Motor neuron (in vitro differentiated cells): ENCODE measurements at regions not wholly inside any gene's neighbourhood (a gene's known extent, or its start where the extent isn't known, plus 50 kb on each side); places are given as distances from the start of the nearest gene placed in this dataset.

ENCODE experiments used
- ATAC-seq, 8 experiments: fragments of 200-7000 bp; cut with Tn5 transposase; replicated peaks in 6 of 8; 2 replicates each; pipeline ENCODE4 v1.8.0; 2021; ENCODE audit warnings: mild to moderate bottlenecking in 8 of 8, moderate library complexity in 8 of 8
- H3K27ac ChIP-seq, 2 donors: fragments of 250-450 bp; sonication (Bioruptor Pico); 2 replicates each; pipeline ENCODE4 v1.9.0; 2021; ENCODE audit warnings: antibody characterized with exemption in 2 of 2, mild to moderate bottlenecking in 2 of 2, moderate library complexity in 1 of 2
- H3K4me1 ChIP-seq, 2 donors: fragments of 250-450 bp; sonication (Bioruptor Pico); replicated peaks in 1 of 2; 2 replicates each; pipeline ENCODE4 v1.6.1; 2021; ENCODE audit warnings: antibody characterized with exemption in 2 of 2, mild to moderate bottlenecking in 2 of 2, moderate library complexity in 1 of 2
- H3K4me3 ChIP-seq, 5 donors: fragments of 250-450 bp; sonication (Bioruptor Pico); 2 replicates each; pipeline ENCODE4 v1.9.0; 2021; ENCODE audit warnings: antibody characterized with exemption in 5 of 5, mild to moderate bottlenecking in 5 of 5, moderate library complexity in 4 of 5
- WGBS, 10 experiments: fragments of 450-650 bp; shearing (Covaris generic); methylation state at CpG; one replicate each; pipeline ENCODE4 v1.0.0; 2022; 5-methylcytosine and 5-hydroxymethylcytosine counted together
- in situ Hi-C, 9 experiments: fragments of 400-800 bp; cut with MboI; loops; one replicate each; pipeline ENCODE4 v1.15.0; 2021; ENCODE audit warnings: low sequenced_read_pairs in 9 of 9, low pct_unique_long_range_greater_than_20kb in 2 of 9; ENCODE audit not compliant: unreplicated experiment in 9 of 9

- Histone ChIP-seq H3K4me3 (no peak overlapping the region), H3K4me1 (peaks cover 0 to 2% of the 10 kb centered on the region in 2 donors), H3K27ac (no peak overlapping the region)
- ATAC-seq = peak in 1 of 8 experiments; percentile 31
- WGBS, 10 experiments = 0 to 100% (median 79%) methylated on average over 1 to 3 of the region's 3 CpGs; no CpG with 5 or more reads in 1 of the 10 experiments
- in situ Hi-C loops = no loop called here
These were observed 1541.8 kb downstream of the EFNB2 start for GRCh38 chr13:104993708-104994107.

GRCh38 chr13:104987621-104988020 is 1547.8 kb downstream of the EFNB2 start:
- Histone ChIP-seq H3K27ac (no peak overlapping the region), H3K4me1 (no peaks in the 10 kb centered on the region), H3K4me3 (no peak overlapping the region)
- in situ Hi-C loops = no loop called here
- 36 to 100% (median 91%) methylated on average over 2 to 5 of the region's 5 CpGs for WGBS, 10 experiments
- no peak for ATAC-seq

- peak in 1 of 8 experiments; percentile 37 for ATAC-seq
- in situ Hi-C loops = no loop called here
- Histone ChIP-seq H3K27ac (no peak overlapping the region), H3K4me3 (no peak overlapping the region), H3K4me1 (no peaks in the 10 kb centered on the region)
- WGBS, 10 experiments = 0 to 100% (median 50%) methylated on average over 1 to 2 of the region's 2 CpGs
These were observed 1551.1 kb downstream of the EFNB2 start for GRCh38 chr13:104984296-104984818.

GRCh38 chr13:104983601-104984000 is 1551.9 kb downstream of the EFNB2 start:
- Histone ChIP-seq H3K4me1 (no peaks in the 10 kb centered on the region), H3K4me3 (no peak overlapping the region), H3K27ac (no peak overlapping the region)
- in situ Hi-C loops = no loop called here
- 44 to 100% (median 100%) methylated on average over 1 of the region's 1 CpG; no CpG with 5 or more reads in 5 of the 10 experiments for WGBS, 10 experiments
- ATAC-seq = peak in 1 of 8 experiments; percentile 65

DNA sequence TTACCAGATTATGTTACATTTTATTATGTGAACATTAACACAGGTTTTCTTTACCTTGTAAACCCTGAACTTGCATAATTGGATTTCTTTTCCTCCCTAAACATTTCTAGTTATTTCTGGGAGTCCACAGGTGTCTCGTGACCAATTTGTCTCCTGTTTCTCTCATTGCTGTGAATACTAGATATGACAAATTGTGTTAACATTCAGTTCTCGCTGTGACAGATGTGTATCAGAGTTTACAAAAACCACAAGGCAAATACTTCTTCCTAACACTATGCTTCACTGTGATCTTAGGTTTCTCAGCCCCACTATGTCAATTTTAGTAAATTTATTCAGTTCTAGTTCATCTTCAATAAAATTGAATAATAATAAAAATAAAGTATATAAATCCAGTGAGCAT is 1554.9 kb downstream of the EFNB2 start:
- in situ Hi-C loops = no loop called here
- no peak overlapping the region for H3K4me3 ChIP-seq
- no peak overlapping the region for H3K27ac ChIP-seq
- WGBS, 10 experiments = 0 to 100% (median 81%) methylated on average over 1 to 2 of the region's 2 CpGs; no CpG with 5 or more reads in 1 of the 10 experiments
- no peaks in the 10 kb centered on the region for H3K4me1 ChIP-seq
- no peak for ATAC-seq

GRCh38 chr13:104979281-104980030 is 1556.0 kb downstream of the EFNB2 start:
- ATAC-seq = no peak
- H3K4me3 ChIP-seq = no peak overlapping the region
- in situ Hi-C loops = no loop called here
- 7 to 100% (median 87%) methylated on average over 2 to 4 of the region's 4 CpGs for whole genome bisulfite sequencing, 10 experiments
- no peak overlapping the region for H3K27ac ChIP-seq
- H3K4me1 ChIP-seq = no peaks in the 10 kb centered on the region

- in situ Hi-C loops = no loop called here
- H3K4me3 ChIP-seq = no peak overlapping the region
- H3K27ac ChIP-seq = no peak overlapping the region
- 0 to 100% (median 57%) methylated on average over 1 to 2 of the region's 2 CpGs; no CpG with 5 or more reads in 1 of the 10 experiments for WGBS, 10 experiments
- H3K4me1 ChIP-seq = no peaks in the 10 kb centered on the region
- no peak for ATAC-seq
These were observed 1558.5 kb downstream of the EFNB2 start for GRCh38 chr13:104976986-104977385.

GRCh38 chr13:104975272-104975671 is 1560.2 kb downstream of the EFNB2 start:
- 24 to 100% (median 50%) methylated on average over 2 to 4 of the region's 4 CpGs; no CpG with 5 or more reads in 1 of the 10 experiments for WGBS, 10 experiments
- Histone ChIP-seq H3K4me1 (no peaks in the 10 kb centered on the region), H3K4me3 (no peak overlapping the region), H3K27ac (no peak overlapping the region)
- in situ Hi-C loops = no loop called here
- no peak for ATAC-seq

- in situ Hi-C loops = no loop called here
- 32 to 95% (median 74%) methylated on average over 1 to 3 of the region's 3 CpGs for WGBS, 10 experiments
- ATAC-seq = no peak
- H3K27ac ChIP-seq = no peak overlapping the region
- no peak overlapping the region for H3K4me3 ChIP-seq
- H3K4me1 ChIP-seq = no peaks in the 10 kb centered on the region
These were observed 1566.6 kb downstream of the EFNB2 start for GRCh38 chr13:104968876-104969275.

GRCh38 chr13:104967836-104968630 is 1567.4 kb downstream of the EFNB2 start:
- Histone ChIP-seq H3K27ac (no peak overlapping the region), H3K4me3 (no peak overlapping the region), H3K4me1 (no peaks in the 10 kb centered on the region)
- in situ Hi-C loops = no loop called here
- 8 to 100% (median 84%) methylated on average over 1 to 9 of the region's 9 CpGs for WGBS, 10 experiments
- ATAC-seq = no peak

- in situ Hi-C loops = no loop called here
- no peak for ATAC-seq
- Histone ChIP-seq H3K27ac (no peak overlapping the region), H3K4me3 (no peak overlapping the region), H3K4me1 (no peaks in the 10 kb centered on the region)
- WGBS, 10 experiments = 0 to 83% (median 40%) methylated on average over 1 to 3 of the region's 3 CpGs; no CpG with 5 or more reads in 1 of the 10 experiments
These were observed 1568.1 kb downstream of the EFNB2 start for GRCh38 chr13:104967376-104967775.

DNA sequence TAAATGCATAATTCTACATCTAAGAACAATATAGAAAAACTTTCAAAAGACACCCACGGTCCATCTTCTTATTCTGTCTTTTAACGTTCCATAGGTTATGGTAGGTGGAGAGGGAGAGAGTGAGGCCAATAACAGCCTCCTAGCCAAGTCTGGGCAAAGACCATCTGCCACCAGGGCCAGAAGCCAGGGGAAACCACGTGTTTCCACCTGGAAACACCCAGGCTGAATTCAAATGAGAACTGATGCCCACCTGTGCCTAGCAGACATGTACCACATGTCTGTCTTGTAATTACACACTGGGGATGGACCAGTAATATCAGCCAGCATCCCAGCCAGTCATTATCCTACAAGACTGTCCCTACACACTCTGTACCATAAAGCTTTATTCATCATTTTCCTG is 1573.1 kb downstream of the EFNB2 start:
- Histone ChIP-seq H3K4me1 (no peaks in the 10 kb centered on the region), H3K27ac (no peak overlapping the region), H3K4me3 (no peak overlapping the region)
- 15 to 100% (median 80%) methylated on average over 2 to 3 of the region's 3 CpGs; no CpG with 5 or more reads in 6 of the 10 experiments for WGBS, 10 experiments
- no peak for ATAC-seq
- in situ Hi-C loops = no loop called here

DNA sequence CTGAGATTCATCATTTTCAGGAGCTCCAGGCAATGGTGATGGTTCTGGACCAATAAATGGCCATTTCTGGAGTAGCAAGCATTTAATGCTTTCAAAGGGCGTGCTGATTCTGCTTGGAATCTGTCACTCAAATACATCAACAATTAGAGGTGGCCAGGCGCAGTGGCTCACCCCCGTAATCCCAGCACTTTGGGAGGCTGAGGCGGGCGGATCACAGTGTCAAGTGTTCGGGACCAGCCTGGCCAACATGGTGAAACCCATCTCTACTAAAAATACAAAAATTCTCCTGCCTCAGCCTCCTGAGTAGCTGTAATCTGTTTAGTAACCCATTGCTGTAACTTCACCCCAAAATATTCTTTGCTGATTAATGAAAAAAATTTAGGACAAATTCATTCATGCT is 1574.2 kb downstream of the EFNB2 start:
- in situ Hi-C loops = no loop called here
- no peak for ATAC-seq
- Histone ChIP-seq H3K4me1 (no peaks in the 10 kb centered on the region), H3K4me3 (no peak overlapping the region), H3K27ac (no peak overlapping the region)
- WGBS, 10 experiments = 40 to 94% (median 91%) methylated on average over 1 to 6 of the region's 6 CpGs; no CpG with 5 or more reads in 2 of the 10 experiments
